ENCODE measurements at regions not wholly inside any gene's neighbourhood (a gene's known extent, or its start where the extent isn't known, plus 50 kb on each side); places are given as distances from the start of the nearest gene placed in this dataset.
"Not testable (repeated sequence)": the region's sequence is repeated elsewhere in the genome, so short reads cannot be mapped to it uniquely, and the experiment has no call there.

GRCh38 chr18:72993250-72993649, 125.5 kb upstream of the NETO1 start:
- DNase-seq, result no peak
- H3K4me1 ChIP-seq, result no peaks in the 10 kb centered on the region
- H3K27ac ChIP-seq, result no peak overlapping the region
- no peak for TF ChIP-seq CTCF (IDR thresholded peaks at IDR 0.05)
- no peak for TF ChIP-seq POLR2A (IDR thresholded peaks at IDR 0.05)
- H3K36me3 ChIP-seq, result no peaks in the 10 kb centered on the region
- intact Hi-C loops (cut with DNase I; ENCODE audit: low total_unique reads), result no loop called here
- no peak overlapping the region for H3K4me3 ChIP-seq
- no peaks in the 10 kb centered on the region for H3K27me3 ChIP-seq
- H3K9me3 ChIP-seq, result no peaks in the 10 kb centered on the region

GRCh38 chr18:72991379-72991778, 123.6 kb upstream of the NETO1 start:
- Histone ChIP-seq H3K4me1 (no peaks in the 10 kb centered on the region), H3K36me3 (no peaks in the 10 kb centered on the region), H3K4me3 (no peak overlapping the region), H3K27me3 (no peaks in the 10 kb centered on the region), H3K9me3 (no peaks in the 10 kb centered on the region), H3K27ac (no peak overlapping the region)
- TF ChIP-seq POLR2A (IDR thresholded peaks at IDR 0.05) (no peak), CTCF (IDR thresholded peaks at IDR 0.05) (no peak)
- intact Hi-C loops (cut with DNase I; ENCODE audit: low total_unique reads), result no loop called here
- no peak for DNase-seq

GRCh38 chr18:72987570-72987969, 119.8 kb upstream of the NETO1 start:
- H3K4me3 ChIP-seq; DNase-seq; H3K27ac ChIP-seq; H3K4me1 ChIP-seq; H3K36me3 ChIP-seq; H3K9me3 ChIP-seq; intact Hi-C loops (cut with DNase I; ENCODE audit: low total_unique reads); H3K27me3 ChIP-seq: not testable (repeated sequence)

GRCh38 chr18:72986103-72986502, 118.3 kb upstream of the NETO1 start:
- intact Hi-C loops (cut with DNase I; ENCODE audit: low total_unique reads), result no loop called here
- Histone ChIP-seq H3K4me3 (no peak overlapping the region), H3K36me3 (no peaks in the 10 kb centered on the region), H3K27ac (no peak overlapping the region), H3K4me1 (no peaks in the 10 kb centered on the region), H3K27me3 (no peaks in the 10 kb centered on the region), H3K9me3 (no peaks in the 10 kb centered on the region)
- DNase-seq, result no peak
- TF ChIP-seq POLR2A (IDR thresholded peaks at IDR 0.05), result no peak
- TF ChIP-seq CTCF (IDR thresholded peaks at IDR 0.05), result no peak

- Histone ChIP-seq H3K4me3 (no peak overlapping the region), H3K27ac (no peak overlapping the region), H3K9me3 (no peaks in the 10 kb centered on the region), H3K36me3 (no peaks in the 10 kb centered on the region), H3K4me1 (no peaks in the 10 kb centered on the region), H3K27me3 (no peaks in the 10 kb centered on the region)
- intact Hi-C loops (cut with DNase I; ENCODE audit: low total_unique reads), result no loop called here
- no peak for TF ChIP-seq POLR2A (IDR thresholded peaks at IDR 0.05)
- TF ChIP-seq CTCF (IDR thresholded peaks at IDR 0.05), result no peak
- no peak for DNase-seq
Observed at GRCh38 chr18:72985686-72986085, 117.9 kb upstream of the NETO1 start.

- no peaks in the 10 kb centered on the region for H3K36me3 ChIP-seq
- H3K9me3 ChIP-seq, result no peaks in the 10 kb centered on the region
- intact Hi-C loops (cut with DNase I; ENCODE audit: low total_unique reads), result no loop called here
- TF ChIP-seq POLR2A (IDR thresholded peaks at IDR 0.05) (no peak), CTCF (IDR thresholded peaks at IDR 0.05) (no peak)
- DNase-seq, result no peak
- no peak overlapping the region for H3K27ac ChIP-seq
- no peaks in the 10 kb centered on the region for H3K4me1 ChIP-seq
- H3K4me3 ChIP-seq, result no peak overlapping the region
- H3K27me3 ChIP-seq, result no peaks in the 10 kb centered on the region
Observed at GRCh38 chr18:72984290-72984689, 116.5 kb upstream of the NETO1 start.
